Breast epithelium (tissue), 3 donors: ENCODE measurements at regions not wholly inside any gene's neighbourhood (a gene's known extent, or its start where the extent isn't known, plus 50 kb on each side); places are given as distances from the start of the nearest gene placed in this dataset.

ENCODE experiments used
- POLR2A ChIP-seq: fragments of 450-650 bp; IDR thresholded peaks from one replicate; pipeline ENCODE4 v1.6.1; 2016; ENCODE audit warnings: antibody characterized with exemption, mild to moderate bottlenecking, moderate library complexity
- POLR2AphosphoS5 ChIP-seq, 3 donors: sonication (generic); formaldehyde crosslinking; IDR thresholded peaks; one replicate each; pipeline ENCODE4 v1.6.1; 2017; ENCODE audit warnings: antibody characterized with exemption in 3 of 3
- TF ChIP-seq, protein P1 (sequence below), 3 donors: fragments of 450-650 bp; IDR thresholded peaks; one replicate each; pipeline ENCODE4 v1.5.1; 2016 to 2017; ENCODE audit warnings: antibody characterized with exemption in 3 of 3, mild to moderate bottlenecking in 3 of 3, moderate library complexity in 3 of 3

DNA sequence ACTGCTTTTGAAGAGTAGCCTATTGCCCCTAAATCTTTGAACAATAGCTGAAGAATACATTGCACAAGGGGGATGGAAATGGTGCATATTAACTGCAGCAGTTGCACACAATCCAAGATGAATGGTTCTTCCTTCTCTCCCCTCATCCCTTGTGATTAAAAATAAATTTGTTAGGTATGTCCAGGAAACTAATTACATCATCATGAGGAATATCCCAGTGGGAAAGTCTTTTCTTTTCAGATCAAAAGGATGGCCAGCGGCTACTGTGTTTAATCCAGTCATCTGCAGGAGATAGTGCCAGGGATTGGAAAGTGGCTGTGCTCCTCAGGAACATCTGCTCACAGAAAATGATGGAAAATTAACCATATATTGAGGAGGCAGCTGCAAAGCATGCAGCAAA, 508.4 kb upstream of the SEMA6A start:
- TF ChIP-seq POLR2AphosphoS5 (IDR thresholded peaks at IDR 0.05) (no peak), POLR2A (no peak)
- TF ChIP-seq, protein P1, sequence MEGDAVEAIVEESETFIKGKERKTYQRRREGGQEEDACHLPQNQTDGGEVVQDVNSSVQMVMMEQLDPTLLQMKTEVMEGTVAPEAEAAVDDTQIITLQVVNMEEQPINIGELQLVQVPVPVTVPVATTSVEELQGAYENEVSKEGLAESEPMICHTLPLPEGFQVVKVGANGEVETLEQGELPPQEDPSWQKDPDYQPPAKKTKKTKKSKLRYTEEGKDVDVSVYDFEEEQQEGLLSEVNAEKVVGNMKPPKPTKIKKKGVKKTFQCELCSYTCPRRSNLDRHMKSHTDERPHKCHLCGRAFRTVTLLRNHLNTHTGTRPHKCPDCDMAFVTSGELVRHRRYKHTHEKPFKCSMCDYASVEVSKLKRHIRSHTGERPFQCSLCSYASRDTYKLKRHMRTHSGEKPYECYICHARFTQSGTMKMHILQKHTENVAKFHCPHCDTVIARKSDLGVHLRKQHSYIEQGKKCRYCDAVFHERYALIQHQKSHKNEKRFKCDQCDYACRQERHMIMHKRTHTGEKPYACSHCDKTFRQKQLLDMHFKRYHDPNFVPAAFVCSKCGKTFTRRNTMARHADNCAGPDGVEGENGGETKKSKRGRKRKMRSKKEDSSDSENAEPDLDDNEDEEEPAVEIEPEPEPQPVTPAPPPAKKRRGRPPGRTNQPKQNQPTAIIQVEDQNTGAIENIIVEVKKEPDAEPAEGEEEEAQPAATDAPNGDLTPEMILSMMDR (IDR thresholded peaks at IDR 0.05), result no peak
